OCI-LY1 (cell line): ENCODE measurements at regions not wholly inside any gene's neighbourhood (a gene's known extent, or its start where the extent isn't known, plus 50 kb on each side); places are given as distances from the start of the nearest gene placed in this dataset.

ENCODE experiments used
- H2AFZ ChIP-seq: fragments of 200-600 bp; sonication (generic), shearing (Covaris generic); 2 replicates; pipeline ENCODE4 v1.6.0; 2014; ENCODE audit warnings: antibody characterized with exemption, mild to moderate bottlenecking, low read length
- H3F3A ChIP-seq: fragments of 200-600 bp; sonication (generic), shearing (Covaris generic); 2 replicates; pipeline ENCODE4 v1.6.0; 2014; ENCODE audit warnings: mild to moderate bottlenecking, antibody characterized with exemption, low read length, moderate library complexity; ENCODE audit not compliant: insufficient read depth
- H3K27ac ChIP-seq: fragments of 200-600 bp; sonication (generic); 2 replicates; pipeline ENCODE4 v1.5.1; 2014; ENCODE audit warnings: low read length, mixed run types, mild to moderate bottlenecking, low read depth; ENCODE audit not compliant: poor library complexity, severe bottlenecking
- H3K27me3 ChIP-seq: fragments of 200-600 bp; sonication (generic); 2 replicates; pipeline ENCODE4 v1.6.0; 2014; ENCODE audit warnings: antibody characterized with exemption, mild to moderate bottlenecking, low read length, moderate library complexity; ENCODE audit not compliant: insufficient read depth
- H3K36me3 ChIP-seq: fragments of 200-600 bp; sonication (generic); 2 replicates; pipeline ENCODE4 v1.6.1; 2014; ENCODE audit warnings: mild to moderate bottlenecking, antibody characterized with exemption, low read length, moderate library complexity, mixed read lengths; ENCODE audit not compliant: insufficient read depth
- H3K4me1 ChIP-seq: fragments of 200-600 bp; sonication (generic); 2 replicates; pipeline ENCODE4 v1.5.1; 2014; ENCODE audit warnings: mild to moderate bottlenecking, low read length, moderate library complexity; ENCODE audit not compliant: insufficient read depth, severe bottlenecking
- H3K4me2 ChIP-seq: fragments of 200-600 bp; sonication (generic), shearing (Covaris generic); 2 replicates; pipeline ENCODE4 v1.6.1; 2014; ENCODE audit warnings: low read length
- H3K4me3 ChIP-seq: fragments of 200-600 bp; sonication (generic); 2 replicates; pipeline ENCODE4 v1.5.1; 2014; ENCODE audit warnings: low read length, low read depth, mild to moderate bottlenecking, mixed read lengths; ENCODE audit not compliant: poor library complexity, severe bottlenecking
- H3K79me2 ChIP-seq: fragments of 200-600 bp; shearing (Covaris generic); 2 replicates; pipeline ENCODE4 v1.6.1; 2016; ENCODE audit warnings: mixed run types, low read length, mixed read lengths; ENCODE audit not compliant: insufficient read depth
- H3K9ac ChIP-seq: fragments of 200-600 bp; sonication (generic), shearing (Covaris generic); 2 replicates; pipeline ENCODE4 v1.6.1; 2014; ENCODE audit warnings: mild to moderate bottlenecking, low read length, mixed read lengths
- H3K9me2 ChIP-seq: fragments of 200-600 bp; sonication (generic), shearing (Covaris generic); 2 replicates; pipeline ENCODE4 v1.6.1; 2014; ENCODE audit warnings: low read depth, mild to moderate bottlenecking, low read length, mixed read lengths
- H3K9me3 ChIP-seq: fragments of 200-600 bp; shearing (Covaris generic); 2 replicates; pipeline ENCODE4 v1.6.1; 2014; ENCODE audit warnings: low read length, mixed read lengths
- H4K20me1 ChIP-seq: fragments of 200-600 bp; sonication (generic), shearing (Covaris generic); 2 replicates; pipeline ENCODE4 v1.6.0; 2016; ENCODE audit warnings: mild to moderate bottlenecking, low read length; ENCODE audit not compliant: insufficient read depth
- CTCF ChIP-seq: fragments of 200-600 bp; sonication (generic), shearing (Covaris generic); IDR thresholded peaks from 2 replicates; pipeline ENCODE4 v1.5.1; 2017; ENCODE audit warnings: mild to moderate bottlenecking, antibody characterized with exemption, low read length, moderate library complexity, mixed read lengths
- EZH2 ChIP-seq: fragments of 200-600 bp; sonication (generic), shearing (Covaris generic); IDR thresholded peaks from 2 replicates; pipeline ENCODE4 v1.8.0; 2017; ENCODE audit warnings: borderline replicate concordance, mixed run types, mild to moderate bottlenecking, antibody characterized with exemption, low read length, moderate library complexity, mixed read lengths

- Histone ChIP-seq H3K4me2 (no peak overlapping the region), H3K9me2 (no peaks in the 10 kb centered on the region), H3K27me3 (no peaks in the 10 kb centered on the region), H2AFZ (no peak overlapping the region), H4K20me1 (no peaks in the 10 kb centered on the region), H3K4me1 (no peaks in the 10 kb centered on the region), H3K4me3 (no peak overlapping the region), H3K9ac (no peak overlapping the region), H3K79me2 (no peaks in the 10 kb centered on the region), H3K27ac (no peak overlapping the region), H3F3A (no peaks in the 10 kb centered on the region), H3K9me3 (no peaks in the 10 kb centered on the region), H3K36me3 (no peaks in the 10 kb centered on the region)
- TF ChIP-seq CTCF (no peak), EZH2 (no peak)
These were observed 914.3 kb upstream of the SLC39A10 start for GRCh38 chr2:194742706-194743105.

GRCh38 chr2:194739217-194739616 lies 917.8 kb upstream of the SLC39A10 start:
- no peaks in the 10 kb centered on the region for H3K9me3 ChIP-seq
- H3K9ac ChIP-seq: no peak overlapping the region
- H3F3A ChIP-seq: no peaks in the 10 kb centered on the region
- no peak overlapping the region for H3K4me3 ChIP-seq
- no peak overlapping the region for H2AFZ ChIP-seq
- H3K4me2 ChIP-seq: no peak overlapping the region
- no peaks in the 10 kb centered on the region for H3K4me1 ChIP-seq
- H4K20me1 ChIP-seq: no peaks in the 10 kb centered on the region
- TF ChIP-seq EZH2: no peak
- no peak for TF ChIP-seq CTCF
- no peaks in the 10 kb centered on the region for H3K36me3 ChIP-seq
- no peaks in the 10 kb centered on the region for H3K27me3 ChIP-seq
- H3K79me2 ChIP-seq: no peaks in the 10 kb centered on the region
- no peaks in the 10 kb centered on the region for H3K9me2 ChIP-seq
- H3K27ac ChIP-seq: no peak overlapping the region

- H3K4me3 ChIP-seq: no peak overlapping the region
- no peaks in the 10 kb centered on the region for H3K79me2 ChIP-seq
- no peak overlapping the region for H2AFZ ChIP-seq
- TF ChIP-seq CTCF: no peak
- no peaks in the 10 kb centered on the region for H3F3A ChIP-seq
- H3K9me2 ChIP-seq: no peaks in the 10 kb centered on the region
- H3K4me1 ChIP-seq: no peaks in the 10 kb centered on the region
- no peaks in the 10 kb centered on the region for H3K27me3 ChIP-seq
- H4K20me1 ChIP-seq: no peaks in the 10 kb centered on the region
- H3K9me3 ChIP-seq: no peaks in the 10 kb centered on the region
- no peak overlapping the region for H3K27ac ChIP-seq
- no peak overlapping the region for H3K4me2 ChIP-seq
- H3K36me3 ChIP-seq: no peaks in the 10 kb centered on the region
- no peak overlapping the region for H3K9ac ChIP-seq
These were observed 921.0 kb upstream of the SLC39A10 start for GRCh38 chr2:194735837-194736542.
